Activated T-cell treated with anti-CD3 and anti-CD28 coated beads for 1 hour (primary cell): ENCODE measurements at regions not wholly inside any gene's neighbourhood (a gene's known extent, or its start where the extent isn't known, plus 50 kb on each side); places are given as distances from the start of the nearest gene placed in this dataset.

Experiments
- DNase-seq: peaks from one replicate; pipeline ENCODE4 v3.0.0-alpha.2; 2020; ENCODE audit warnings: low read depth

DNA sequence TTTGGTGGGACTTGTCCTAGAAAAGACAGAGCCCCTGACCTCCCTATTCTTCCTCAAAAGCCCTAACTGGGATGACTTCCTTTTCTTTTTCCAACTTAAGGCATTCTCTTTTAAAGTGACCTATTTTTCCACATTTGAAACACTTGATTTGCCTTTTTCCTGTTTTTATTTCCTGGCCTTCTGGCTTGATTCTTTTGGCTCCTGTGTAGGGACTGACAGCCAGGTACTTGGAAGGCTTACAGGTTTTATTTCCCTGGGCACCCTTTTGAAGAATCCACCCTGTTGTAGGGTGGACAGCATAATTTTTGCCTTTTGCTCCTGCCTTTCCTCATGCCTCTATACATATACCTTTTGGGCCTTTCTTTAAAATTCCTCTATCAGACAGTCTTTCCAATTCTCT, 271.0 kb upstream of the AMELY start:
- DNase-seq = no peak

DNA sequence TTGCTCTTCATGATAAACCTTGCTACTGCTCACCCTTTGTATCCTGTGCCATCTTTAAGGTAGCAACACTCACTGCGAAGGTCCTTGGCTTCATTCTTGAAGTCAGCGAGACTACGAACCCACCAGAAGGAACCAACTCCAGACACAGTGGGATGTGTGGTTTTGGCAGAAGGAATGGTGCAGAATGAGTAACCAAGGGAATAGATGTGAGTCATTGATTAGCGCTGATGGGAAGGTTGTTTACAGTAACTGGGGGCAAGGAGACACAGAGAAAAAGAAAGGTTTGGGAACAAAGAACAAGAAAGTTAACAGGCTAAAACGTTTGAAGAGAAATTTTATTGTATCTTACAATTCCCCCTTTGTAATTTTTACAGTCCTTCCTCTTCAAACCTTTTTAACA, 266.1 kb upstream of the AMELY start:
- no peak for DNase-seq

DNA sequence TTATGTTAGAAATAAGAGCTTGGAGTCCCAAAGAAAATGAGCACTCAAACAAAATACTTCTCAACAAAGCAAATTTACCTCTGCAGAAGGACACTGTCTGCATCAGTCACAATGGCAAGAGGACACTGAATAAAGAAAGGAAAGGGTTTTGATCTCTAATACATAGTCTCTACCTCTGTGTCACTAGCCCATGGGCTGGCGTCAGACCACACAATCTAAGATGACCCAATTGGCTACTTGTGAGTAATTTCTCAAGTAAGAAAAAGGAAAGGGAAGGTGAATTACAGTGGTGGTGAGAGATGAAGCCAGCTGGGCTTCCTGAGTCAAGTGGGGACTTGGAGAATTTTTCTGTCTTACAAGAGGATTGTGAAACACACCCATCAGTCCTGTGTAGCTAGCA, 257.9 kb upstream of the AMELY start:
- DNase-seq = no peak

DNA sequence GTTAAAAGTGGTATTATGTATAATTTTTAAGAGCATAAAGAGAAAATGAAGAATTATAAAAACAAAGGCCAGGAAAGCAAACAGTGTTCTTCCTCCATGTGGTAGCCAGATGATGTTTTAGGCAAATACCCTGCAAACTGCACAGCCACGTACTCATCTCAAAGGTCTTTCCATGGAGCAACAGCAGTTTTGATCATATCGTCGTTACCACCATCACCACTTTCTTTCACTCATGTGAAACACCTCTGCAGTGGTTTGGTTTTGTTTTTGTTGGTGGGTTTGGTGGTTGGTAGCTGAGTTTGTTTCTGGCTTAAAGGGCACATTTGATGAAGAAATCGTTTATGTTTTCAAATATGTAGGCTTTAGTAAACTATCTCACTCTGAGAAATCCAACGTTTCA, 229.9 kb upstream of the AMELY start:
- DNase-seq = no peak
